SU-DHL-6 (cell line): ENCODE measurements at regions not wholly inside any gene's neighbourhood (a gene's known extent, or its start where the extent isn't known, plus 50 kb on each side); places are given as distances from the start of the nearest gene placed in this dataset.
A peak's percentile ranks its signal among the peaks of the same experiment; 100 is the strongest.

Experiments
- H2AFZ ChIP-seq: fragments of 200-600 bp; sonication (generic); 2 replicates; pipeline ENCODE4 v1.6.1; 2014; ENCODE audit warnings: low read depth, mild to moderate bottlenecking, moderate library complexity, mixed read lengths, antibody characterized with exemption, low read length; ENCODE audit not compliant: severe bottlenecking
- H3F3A ChIP-seq: fragments of 200-600 bp; shearing (Covaris generic); 2 replicates; pipeline ENCODE4 v1.6.0; 2016; ENCODE audit warnings: antibody characterized with exemption, mild to moderate bottlenecking; ENCODE audit not compliant: insufficient read depth
- H3K27ac ChIP-seq: fragments of 200-600 bp; sonication (generic); 2 replicates; pipeline ENCODE4 v1.5.1; 2016; ENCODE audit warnings: low read depth, mild to moderate bottlenecking, low read length, moderate library complexity, mixed read lengths
- H3K27me3 ChIP-seq: fragments of 200-600 bp; sonication (generic), shearing (Covaris generic); 2 replicates; pipeline ENCODE4 v1.6.0; 2014; ENCODE audit warnings: mild to moderate bottlenecking, low read length
- H3K36me3 ChIP-seq: fragments of 200-600 bp; sonication (generic); 2 replicates; pipeline ENCODE4 v1.6.1; 2014; ENCODE audit warnings: mild to moderate bottlenecking, low read length, mixed read lengths
- H3K4me2 ChIP-seq: fragments of 300-600, 200-600 bp; shearing (Covaris generic), sonication (generic); 2 replicates; pipeline ENCODE4 v1.6.0; 2014; ENCODE audit warnings: low read length, low read depth, mild to moderate bottlenecking; ENCODE audit not compliant: poor library complexity, severe bottlenecking
- H3K4me3 ChIP-seq: fragments of 200-600 bp; sonication (generic); 2 replicates; pipeline ENCODE4 v1.5.1; 2014; ENCODE audit warnings: antibody characterized with exemption, low read length, mild to moderate bottlenecking, mixed read lengths; ENCODE audit not compliant: insufficient read depth, poor library complexity, severe bottlenecking
- H3K79me2 ChIP-seq: fragments of 200-600 bp; sonication (generic); 2 replicates; pipeline ENCODE4 v1.6.1; 2014; ENCODE audit warnings: mild to moderate bottlenecking, low read length, moderate library complexity; ENCODE audit not compliant: insufficient read depth
- H3K9ac ChIP-seq: fragments of 200-600 bp; sonication (generic); 2 replicates; pipeline ENCODE4 v1.7.0; 2014; ENCODE audit warnings: mild to moderate bottlenecking, low read length
- H3K9me2 ChIP-seq: fragments of 200-600 bp; sonication (generic); replicated peaks from 2 replicates; pipeline ENCODE4 v1.6.1; 2014; ENCODE audit warnings: low read length; ENCODE audit not compliant: insufficient read depth
- H3K9me3 ChIP-seq: fragments of 200-600 bp; sonication (generic); 2 replicates; pipeline ENCODE4 v1.6.1; 2014; ENCODE audit warnings: low read length, mixed read lengths; ENCODE audit not compliant: insufficient read depth
- H4K20me1 ChIP-seq: fragments of 200-600 bp; sonication (generic); 2 replicates; pipeline ENCODE4 v1.6.1; 2014; ENCODE audit warnings: low read depth, mild to moderate bottlenecking, antibody characterized with exemption, low read length, moderate library complexity, mixed read lengths
- CTCF ChIP-seq: fragments of 200-600 bp; sonication (generic); IDR thresholded peaks from one replicate; pipeline ENCODE4 v1.5.1; 2017; ENCODE audit warnings: antibody characterized with exemption, mild to moderate bottlenecking, low read length, moderate library complexity; ENCODE audit not compliant: insufficient read depth, poor library complexity, severe bottlenecking
- EZH2phosphoT487 ChIP-seq: fragments of 200-600 bp; sonication (generic), shearing (Covaris generic); conservative IDR thresholded peaks from 2 replicates; pipeline ENCODE4 v1.6.1; 2018; ENCODE audit warnings: mild to moderate bottlenecking, antibody characterized with exemption, low read length, moderate library complexity, mixed read lengths

GRCh38 chr10:129331207-129331838 is 135.7 kb upstream of the MGMT start:
- TF ChIP-seq EZH2phosphoT487 (no peak), CTCF (no peak)
- Histone ChIP-seq H3K79me2 (no peaks in the 10 kb centered on the region), H3K27ac (no peak overlapping the region), H3K4me2 (no peak overlapping the region), H2AFZ (no peak overlapping the region), H3K4me3 (no peak overlapping the region), H3K36me3 (no peaks in the 10 kb centered on the region), H3K9me3 (no peaks in the 10 kb centered on the region), H3K9ac (no peak overlapping the region), H4K20me1 (no peaks in the 10 kb centered on the region), H3K9me2 (no peaks in the 10 kb centered on the region), H3F3A (no peaks in the 10 kb centered on the region), H3K27me3 (no peaks in the 10 kb centered on the region)

- H3K9me3 ChIP-seq: no peaks in the 10 kb centered on the region
- H3K79me2 ChIP-seq: no peaks in the 10 kb centered on the region
- no peaks in the 10 kb centered on the region for H3F3A ChIP-seq
- no peak overlapping the region for H3K27ac ChIP-seq
- no peak overlapping the region for H2AFZ ChIP-seq
- H4K20me1 ChIP-seq: no peaks in the 10 kb centered on the region
- H3K9me2 ChIP-seq: no peaks in the 10 kb centered on the region
- H3K36me3 ChIP-seq: no peaks in the 10 kb centered on the region
- no peak overlapping the region for H3K4me2 ChIP-seq
- H3K4me3 ChIP-seq: no peak overlapping the region
- H3K27me3 ChIP-seq: no peaks in the 10 kb centered on the region
- TF ChIP-seq EZH2phosphoT487: no peak
- no peak for TF ChIP-seq CTCF
- no peak overlapping the region for H3K9ac ChIP-seq
These were observed 135.2 kb upstream of the MGMT start for GRCh38 chr10:129331839-129332220.

GRCh38 chr10:129332476-129332875 is 134.6 kb upstream of the MGMT start:
- Histone ChIP-seq H3K79me2 (no peaks in the 10 kb centered on the region), H3K9me3 (no peaks in the 10 kb centered on the region), H3K4me2 (no peak overlapping the region), H3K4me3 (no peak overlapping the region), H3K36me3 (no peaks in the 10 kb centered on the region), H2AFZ (no peak overlapping the region), H4K20me1 (no peaks in the 10 kb centered on the region), H3K9ac (no peak overlapping the region), H3K27ac (no peak overlapping the region), H3K27me3 (no peaks in the 10 kb centered on the region), H3F3A (no peaks in the 10 kb centered on the region), H3K9me2 (no peaks in the 10 kb centered on the region)
- TF ChIP-seq EZH2phosphoT487 (no peak), CTCF (peak; percentile 40)
